Endothelial cell of umbilical vein (primary cell): ENCODE measurements at regions not wholly inside any gene's neighbourhood (a gene's known extent, or its start where the extent isn't known, plus 50 kb on each side); places are given as distances from the start of the nearest gene placed in this dataset.

Experiments
- BruUV-seq: library from RNA; stranded (reverse); fragments of 400-500 nt; replicated peaks from 2 replicates; lab custom pipeline; 2021; lab: Mats Ljungman, UMichigan
- CTCF ChIA-PET: fragments of 300-600, 350-600 bp; sonication (Branson Sonifier 250); formaldehyde crosslinking; loops from one replicate; lab custom pipeline; 2021; ENCODE audit warnings: antibody characterized with exemption, inconsistent platforms; lab: Charles Lee
- POLR2A ChIA-PET: fragments of 300-600, 350-600 bp; sonication (Branson Sonifier 250); formaldehyde crosslinking; loops from one replicate; lab custom pipeline; 2021; ENCODE audit warnings: antibody characterized with exemption, inconsistent platforms; lab: Charles Lee
- DNase-seq: peaks from one replicate; pipeline ENCODE4 v3.0.0-alpha.2; 2011; ENCODE audit warnings: low read depth, low spot score
- FAIRE-seq: peaks from 2 replicates; lab custom pipeline; 2011; peaks lifted over from hg19 to GRCh38; lab: Jason Lieb, UNC
- H2AFZ ChIP-seq: 2 replicates; pipeline ENCODE4 v1.6.0; 2012; ENCODE audit warnings: low read depth, low read length, control low read depth, inconsistent platforms
- H3K27ac ChIP-seq: 2 replicates; pipeline ENCODE4 v1.5.1; 2011; ENCODE audit warnings: low read depth, mild to moderate bottlenecking, control low read depth, low read length, moderate library complexity; ENCODE audit not compliant: insufficient read depth
- H3K27me3 ChIP-seq, 2 experiments: 2 replicates each; pipeline versions ENCODE4 v1.6.0 to v1.6.1; 2011; ENCODE audit warnings: low read length in 2 of 2, mixed read lengths in 1 of 2; ENCODE audit not compliant: control insufficient read depth in 2 of 2, insufficient read depth in 2 of 2
- H3K36me3 ChIP-seq, 2 experiments: 2 replicates in 1 of 2; 3 replicates in 1 of 2; pipeline ENCODE4 v1.5.1; 2011; ENCODE audit warnings: low read length in 2 of 2, mild to moderate bottlenecking in 1 of 2, moderate library complexity in 1 of 2; ENCODE audit not compliant: control insufficient read depth in 2 of 2, insufficient read depth in 2 of 2; ENCODE audit errors: extremely low read depth in 1 of 2
- H3K4me1 ChIP-seq: 3 replicates; pipeline ENCODE4 v1.5.1; 2011; ENCODE audit warnings: mild to moderate bottlenecking, low read length; ENCODE audit not compliant: control insufficient read depth, insufficient read depth; ENCODE audit errors: extremely low read depth
- H3K4me2 ChIP-seq: 2 replicates; pipeline ENCODE4 v1.6.1; 2011; ENCODE audit warnings: low read length, control low read depth, mixed read lengths; ENCODE audit not compliant: insufficient read depth
- H3K4me3 ChIP-seq, 3 experiments: fragments of 200-600 bp in 1 of 3; sonication (generic), shearing (Covaris generic) in 1 of 3; replicated peaks in 1 of 3; 2 replicates each; pipeline ENCODE4 v1.5.1; 2011 to 2016; ENCODE audit warnings: control low read depth in 3 of 3, low read length in 3 of 3, mild to moderate bottlenecking in 2 of 3, inconsistent platforms in 1 of 3, low read depth in 1 of 3, moderate library complexity in 1 of 3; ENCODE audit not compliant: insufficient read depth in 1 of 3
- H3K79me2 ChIP-seq: 2 replicates; pipeline ENCODE4 v1.6.0; 2012; ENCODE audit warnings: low read length, inconsistent platforms; ENCODE audit not compliant: control insufficient read depth, insufficient read depth
- H3K9ac ChIP-seq: replicated peaks from 2 replicates; pipeline ENCODE3; 2011; ENCODE audit warnings: low read length, control low read depth; ENCODE audit not compliant: insufficient read depth; ENCODE audit errors: extremely low read depth
- H3K9me1 ChIP-seq: replicated peaks from 3 replicates; pipeline ENCODE4 v1.6.0; 2011; ENCODE audit warnings: mild to moderate bottlenecking, low read length; ENCODE audit not compliant: control insufficient read depth, insufficient read depth; ENCODE audit errors: extremely low read depth
- H3K9me3 ChIP-seq: replicated peaks from 2 replicates; pipeline ENCODE4 v1.5.1; 2012; ENCODE audit warnings: low read length, inconsistent platforms; ENCODE audit not compliant: control insufficient read depth, insufficient read depth
- H4K20me1 ChIP-seq: replicated peaks from 2 replicates; pipeline ENCODE3; 2011; ENCODE audit warnings: mild to moderate bottlenecking, low read length; ENCODE audit not compliant: control insufficient read depth, insufficient read depth; ENCODE audit errors: extremely low read depth
- EZH2 ChIP-seq: IDR thresholded peaks from 2 replicates; pipeline ENCODE4 v1.6.1; 2012; ENCODE audit warnings: borderline replicate concordance, low read depth, mild to moderate bottlenecking, moderate library complexity, low read length, inconsistent platforms; ENCODE audit not compliant: severe bottlenecking
- FOS ChIP-seq: IDR thresholded peaks from 2 replicates; pipeline ENCODE4 v1.6.1; 2011; ENCODE audit warnings: mild to moderate bottlenecking, low read length, moderate library complexity, borderline replicate concordance; ENCODE audit not compliant: insufficient read depth
- GATA2 ChIP-seq: IDR thresholded peaks from 2 replicates; pipeline ENCODE4 v1.7.0; 2011; ENCODE audit warnings: low read depth, mild to moderate bottlenecking, moderate library complexity, mixed read lengths, low read length; ENCODE audit not compliant: insufficient read length, insufficient read depth
- JUN ChIP-seq: IDR thresholded peaks from 2 replicates; pipeline ENCODE4 v1.6.1; 2011; ENCODE audit warnings: borderline replicate concordance, low read depth; ENCODE audit not compliant: insufficient read length, insufficient read depth
- MAX ChIP-seq: IDR thresholded peaks from 2 replicates; pipeline ENCODE4 v1.6.1; 2011; ENCODE audit not compliant: insufficient read depth, insufficient read length
- MYC ChIP-seq: IDR thresholded peaks from one replicate; pipeline ENCODE4 v1.6.1; 2011; ENCODE audit warnings: mild to moderate bottlenecking, low read depth, low read length
- POLR2A ChIP-seq: IDR thresholded peaks from 2 replicates; pipeline ENCODE4 v1.6.1; 2012; ENCODE audit warnings: low read depth, mild to moderate bottlenecking, control low read depth, low read length
- POLR2AphosphoS5 ChIP-seq: IDR thresholded peaks from 2 replicates; pipeline ENCODE4 v1.6.1; 2012; ENCODE audit warnings: low read depth, mild to moderate bottlenecking, control low read depth, low read length, moderate library complexity; ENCODE audit not compliant: insufficient read depth
- dilution Hi-C: fragments of 300-500 bp; cut with MboI; formaldehyde crosslinking; loops from one replicate; pipeline ENCODE4 v1.15.0; 2019; ENCODE audit warnings: low sequenced_read_pairs; ENCODE audit not compliant: extremely low pct_ligation_motif_present
- intact Hi-C: fragments of 100-400 bp; cut with micrococcal nuclease; formaldehyde crosslinking; loops from one replicate; pipeline ENCODE4 v1.10.0; 2022
- TF ChIP-seq, protein P1 (sequence below), 2 donors: IDR thresholded peaks; 1 replicate in 1 of 2; 2 replicates in 1 of 2; pipeline ENCODE4 v1.5.1; 2011; ENCODE audit warnings: low read length in 2 of 2, mild to moderate bottlenecking in 2 of 2, moderate library complexity in 2 of 2, control low read depth in 1 of 2, inconsistent platforms in 1 of 2, low read depth in 1 of 2; ENCODE audit not compliant: insufficient read depth in 1 of 2; ENCODE audit errors: extremely low read depth in 1 of 2

DNA sequence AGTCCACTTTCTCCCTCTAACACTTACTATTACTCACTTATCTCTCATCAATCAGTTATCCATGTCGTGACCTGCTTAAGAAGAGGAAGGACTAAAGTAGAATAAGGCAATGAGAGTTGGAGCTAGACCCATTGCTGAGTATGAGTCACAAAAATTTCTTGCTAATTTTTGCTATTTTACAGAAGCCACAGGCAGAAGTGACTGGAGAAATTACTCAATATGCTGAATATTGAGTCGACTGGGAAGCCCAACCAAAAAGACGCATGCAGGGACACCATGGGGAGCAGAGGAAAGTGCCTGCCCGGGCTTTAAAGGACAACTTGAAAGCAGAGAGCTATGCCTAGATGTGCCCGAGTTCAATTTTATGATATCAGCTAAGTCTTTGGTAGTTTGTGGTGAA, 115.4 kb upstream of the FOXG1 start:
- dilution Hi-C loops, result no loop called here
- FAIRE-seq, result no peak
- Histone ChIP-seq H3K9me3 (no peaks in the 10 kb centered on the region), H3K27me3 (no peaks in the 10 kb centered on the region), H2AFZ (no peak overlapping the region), H4K20me1 (no peaks in the 10 kb centered on the region), H3K4me3 (no peak overlapping the region), H3K9me1 (no peaks in the 10 kb centered on the region), H3K27ac (no peak overlapping the region), H3K79me2 (no peaks in the 10 kb centered on the region), H3K9ac (no peak overlapping the region), H3K4me2 (no peak overlapping the region), H3K4me1 (no peaks in the 10 kb centered on the region), H3K36me3 (no peaks in the 10 kb centered on the region)
- ChIA-PET POLR2A (no interaction called here), CTCF (no interaction called here)
- DNase-seq, result no peak
- no TSS peak for BruUV-seq
- intact Hi-C loops, result no loop called here
- TF ChIP-seq MYC (no peak), FOS (no peak)

GRCh38 chr14:28652782-28653181, 113.8 kb upstream of the FOXG1 start:
- Histone ChIP-seq H3K4me2 (no peak overlapping the region), H3K4me1 (no peaks in the 10 kb centered on the region), H3K27ac (no peak overlapping the region), H4K20me1 (no peaks in the 10 kb centered on the region), H3K79me2 (no peaks in the 10 kb centered on the region), H3K36me3 (no peaks in the 10 kb centered on the region), H3K9me3 (no peaks in the 10 kb centered on the region), H3K4me3 (no peak overlapping the region), H3K9ac (no peak overlapping the region), H2AFZ (no peak overlapping the region), H3K9me1 (no peaks in the 10 kb centered on the region), H3K27me3 (no peaks in the 10 kb centered on the region)
- POLR2A ChIA-PET, result no interaction called here
- intact Hi-C loops (no loop called here), dilution Hi-C loops (no loop called here)
- no peak for FAIRE-seq
- no peak for DNase-seq
- CTCF ChIA-PET, result no interaction called here
- no peak for TF ChIP-seq FOS
- TF ChIP-seq, protein P1, sequence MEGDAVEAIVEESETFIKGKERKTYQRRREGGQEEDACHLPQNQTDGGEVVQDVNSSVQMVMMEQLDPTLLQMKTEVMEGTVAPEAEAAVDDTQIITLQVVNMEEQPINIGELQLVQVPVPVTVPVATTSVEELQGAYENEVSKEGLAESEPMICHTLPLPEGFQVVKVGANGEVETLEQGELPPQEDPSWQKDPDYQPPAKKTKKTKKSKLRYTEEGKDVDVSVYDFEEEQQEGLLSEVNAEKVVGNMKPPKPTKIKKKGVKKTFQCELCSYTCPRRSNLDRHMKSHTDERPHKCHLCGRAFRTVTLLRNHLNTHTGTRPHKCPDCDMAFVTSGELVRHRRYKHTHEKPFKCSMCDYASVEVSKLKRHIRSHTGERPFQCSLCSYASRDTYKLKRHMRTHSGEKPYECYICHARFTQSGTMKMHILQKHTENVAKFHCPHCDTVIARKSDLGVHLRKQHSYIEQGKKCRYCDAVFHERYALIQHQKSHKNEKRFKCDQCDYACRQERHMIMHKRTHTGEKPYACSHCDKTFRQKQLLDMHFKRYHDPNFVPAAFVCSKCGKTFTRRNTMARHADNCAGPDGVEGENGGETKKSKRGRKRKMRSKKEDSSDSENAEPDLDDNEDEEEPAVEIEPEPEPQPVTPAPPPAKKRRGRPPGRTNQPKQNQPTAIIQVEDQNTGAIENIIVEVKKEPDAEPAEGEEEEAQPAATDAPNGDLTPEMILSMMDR (IDR thresholded peaks at IDR 0.05; ENCODE audit: extremely low read depth in 1 of 2, insufficient read depth in 1 of 2, low read depth in 1 of 2, low read length in 2 of 2), result no peak
- TF ChIP-seq MYC, result no peak
- no peak for TF ChIP-seq EZH2
- no peak for TF ChIP-seq POLR2AphosphoS5
- TF ChIP-seq POLR2A, result no peak
- TF ChIP-seq MAX, result no peak
- no peak for TF ChIP-seq JUN
- no peak for TF ChIP-seq GATA2
- BruUV-seq, result no TSS peak
